CD4-positive, alpha-beta T cell treated with Interleukin-4 for 4 hours (primary cell): ENCODE measurements at regions not wholly inside any gene's neighbourhood (a gene's known extent, or its start where the extent isn't known, plus 50 kb on each side); places are given as distances from the start of the nearest gene placed in this dataset.
"Not testable (repeated sequence)": the region's sequence is repeated elsewhere in the genome, so short reads cannot be mapped to it uniquely, and the experiment has no call there.

Experiments
- DNase-seq: peaks from one replicate; pipeline ENCODE4 v3.0.0-alpha.2; 2020

- DNase-seq: not testable (repeated sequence)
Observed at GRCh38 chr18:46229641-46230040, 125.5 kb downstream of the HAUS1 start.

GRCh38 chr18:46236156-46236555 is 132.0 kb downstream of the HAUS1 start:
- DNase-seq: no peak

GRCh38 chr18:46237891-46238290 is 133.7 kb downstream of the HAUS1 start:
- no peak for DNase-seq

GRCh38 chr18:46239549-46239948 is 135.4 kb downstream of the HAUS1 start:
- DNase-seq: no peak

GRCh38 chr18:46239998-46240397 is 135.8 kb downstream of the HAUS1 start:
- no peak for DNase-seq

GRCh38 chr18:46241393-46241792 is 137.2 kb downstream of the HAUS1 start:
- DNase-seq: not testable (repeated sequence)

- DNase-seq: no peak
Observed at GRCh38 chr18:46242183-46242582, 138.0 kb downstream of the HAUS1 start.

- DNase-seq: no peak
Observed at GRCh38 chr18:46243095-46243494, 138.9 kb downstream of the HAUS1 start.

- DNase-seq: no peak
Observed at GRCh38 chr18:46243673-46244072, 139.5 kb downstream of the HAUS1 start.

- no peak for DNase-seq
Observed at GRCh38 chr18:46246101-46246500, 141.9 kb downstream of the HAUS1 start.

GRCh38 chr18:46247942-46248341 is 143.8 kb downstream of the HAUS1 start:
- DNase-seq: no peak

GRCh38 chr18:46250084-46250811 is 146.1 kb downstream of the HAUS1 start:
- peak; percentile 86 for DNase-seq

GRCh38 chr18:46250812-46251173 is 146.6 kb downstream of the HAUS1 start:
- DNase-seq: no peak

- DNase-seq: no peak
Observed at GRCh38 chr18:46252759-46253158, 148.6 kb downstream of the HAUS1 start.

GRCh38 chr18:46253498-46253897 is 149.3 kb downstream of the HAUS1 start:
- no peak for DNase-seq

GRCh38 chr18:46256078-46256477 is 151.9 kb downstream of the HAUS1 start:
- DNase-seq: no peak

- DNase-seq: no peak
Observed at GRCh38 chr18:46257366-46257765, 153.2 kb downstream of the HAUS1 start.

GRCh38 chr18:46260016-46260878 is 156.1 kb downstream of the HAUS1 start:
- DNase-seq: no peak

- DNase-seq: no peak
Observed at GRCh38 chr18:46260879-46261143, 156.6 kb downstream of the HAUS1 start.

- DNase-seq: no peak
Observed at GRCh38 chr18:46261799-46262198, 157.6 kb downstream of the HAUS1 start.

GRCh38 chr18:46262856-46263255 is 158.7 kb downstream of the HAUS1 start:
- no peak for DNase-seq

- DNase-seq: peak; percentile 70
Observed at GRCh38 chr18:46264255-46264654, 160.1 kb downstream of the HAUS1 start.

- DNase-seq: no peak
Observed at GRCh38 chr18:46265196-46266156, 161.3 kb downstream of the HAUS1 start.
